ENCODE measurements at regions not wholly inside any gene's neighbourhood (a gene's known extent, or its start where the extent isn't known, plus 50 kb on each side); places are given as distances from the start of the nearest gene placed in this dataset.

DNA sequence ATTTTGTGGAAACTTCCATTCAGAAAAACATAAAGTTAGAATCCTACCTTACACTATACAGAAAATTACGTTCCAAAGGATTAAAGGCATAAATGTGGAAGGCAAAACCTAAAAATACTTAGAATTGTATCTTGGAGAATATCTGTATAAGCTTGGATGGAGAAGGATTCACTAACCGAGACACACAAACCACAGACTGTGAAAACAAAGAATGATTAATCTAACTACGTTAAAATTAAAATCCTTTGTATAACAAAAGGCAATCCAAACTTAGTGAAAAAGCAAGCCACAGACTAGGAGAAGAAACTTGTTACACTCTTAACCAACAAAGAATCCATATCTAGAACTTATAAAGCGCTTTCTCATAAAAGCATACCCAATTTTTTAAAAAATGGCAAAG is 678.8 kb downstream of the INHBA start:
- Mint-ChIP-seq H3K27ac (ENCODE audit: unreplicated experiment) (no peak overlapping the region), H3K36me3 (ENCODE audit: low read depth, unreplicated experiment) (no peaks in the 10 kb centered on the region), H3K27me3 (ENCODE audit: unreplicated experiment) (peaks cover 1% of the 10 kb centered on the region), H3K4me3 (ENCODE audit: unreplicated experiment) (no peak overlapping the region), H3K4me1 (ENCODE audit: unreplicated experiment) (no peaks in the 10 kb centered on the region), H3K9me3 (ENCODE audit: unreplicated experiment) (no peaks in the 10 kb centered on the region)
- TF ChIP-seq, protein P1, sequence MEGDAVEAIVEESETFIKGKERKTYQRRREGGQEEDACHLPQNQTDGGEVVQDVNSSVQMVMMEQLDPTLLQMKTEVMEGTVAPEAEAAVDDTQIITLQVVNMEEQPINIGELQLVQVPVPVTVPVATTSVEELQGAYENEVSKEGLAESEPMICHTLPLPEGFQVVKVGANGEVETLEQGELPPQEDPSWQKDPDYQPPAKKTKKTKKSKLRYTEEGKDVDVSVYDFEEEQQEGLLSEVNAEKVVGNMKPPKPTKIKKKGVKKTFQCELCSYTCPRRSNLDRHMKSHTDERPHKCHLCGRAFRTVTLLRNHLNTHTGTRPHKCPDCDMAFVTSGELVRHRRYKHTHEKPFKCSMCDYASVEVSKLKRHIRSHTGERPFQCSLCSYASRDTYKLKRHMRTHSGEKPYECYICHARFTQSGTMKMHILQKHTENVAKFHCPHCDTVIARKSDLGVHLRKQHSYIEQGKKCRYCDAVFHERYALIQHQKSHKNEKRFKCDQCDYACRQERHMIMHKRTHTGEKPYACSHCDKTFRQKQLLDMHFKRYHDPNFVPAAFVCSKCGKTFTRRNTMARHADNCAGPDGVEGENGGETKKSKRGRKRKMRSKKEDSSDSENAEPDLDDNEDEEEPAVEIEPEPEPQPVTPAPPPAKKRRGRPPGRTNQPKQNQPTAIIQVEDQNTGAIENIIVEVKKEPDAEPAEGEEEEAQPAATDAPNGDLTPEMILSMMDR (IDR thresholded peaks at IDR 0.05; ENCODE audit: unreplicated experiment), result no peak
- no peak for DNase-seq (ENCODE audit: low spot score)

DNA sequence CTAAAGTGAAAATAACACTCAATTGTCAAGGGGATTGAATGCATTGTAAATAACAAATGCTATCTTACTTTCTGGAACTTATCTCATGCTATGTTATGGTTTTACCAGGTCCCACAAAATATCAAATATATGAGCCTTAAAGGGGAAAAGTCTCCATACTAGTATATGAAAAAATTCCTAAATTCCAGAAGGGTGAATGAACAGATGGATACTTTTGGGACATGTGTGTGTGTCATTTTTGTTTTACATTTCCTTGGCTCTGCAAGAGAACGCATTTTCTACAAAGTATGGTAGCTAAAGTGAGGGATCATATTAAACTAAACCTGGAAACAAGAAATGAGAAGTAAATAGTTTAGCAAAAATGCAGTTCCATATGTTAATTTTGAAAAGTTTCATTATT is 682.8 kb downstream of the INHBA start:
- Mint-ChIP-seq H3K4me3 (ENCODE audit: unreplicated experiment) (no peak overlapping the region), H3K27me3 (ENCODE audit: unreplicated experiment) (peaks cover 1% of the 10 kb centered on the region), H3K27ac (ENCODE audit: unreplicated experiment) (no peak overlapping the region), H3K36me3 (ENCODE audit: low read depth, unreplicated experiment) (no peaks in the 10 kb centered on the region), H3K9me3 (ENCODE audit: unreplicated experiment) (no peaks in the 10 kb centered on the region), H3K4me1 (ENCODE audit: unreplicated experiment) (no peaks in the 10 kb centered on the region)
- no peak for DNase-seq (ENCODE audit: low spot score)
- TF ChIP-seq, protein P1 (IDR thresholded peaks at IDR 0.05; ENCODE audit: unreplicated experiment), result no peak

DNA sequence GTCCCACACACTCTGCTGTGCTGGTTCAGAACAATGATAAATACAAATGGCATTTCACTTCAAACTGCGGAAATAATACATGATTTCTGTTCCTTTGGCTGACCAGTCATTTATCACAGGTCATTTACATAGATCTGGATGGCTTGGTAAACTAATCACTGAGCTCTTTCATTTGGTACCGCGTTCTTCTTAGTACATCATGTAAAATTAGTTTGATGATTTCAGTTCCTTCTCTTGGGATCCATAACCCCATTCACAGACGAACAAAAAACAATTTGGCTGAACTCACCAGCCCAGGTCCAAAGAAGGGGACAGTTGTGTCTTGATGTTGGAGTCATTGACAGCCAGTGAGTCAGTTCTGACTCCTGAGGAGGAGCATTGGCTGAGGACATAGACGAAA is 689.8 kb downstream of the INHBA start:
- TF ChIP-seq, protein P1 (IDR thresholded peaks at IDR 0.05; ENCODE audit: unreplicated experiment), result no peak
- H3K4me3 Mint-ChIP-seq (ENCODE audit: unreplicated experiment), result no peak overlapping the region
- H3K4me1 Mint-ChIP-seq (ENCODE audit: unreplicated experiment), result peaks cover 7% of the 10 kb centered on the region
- H3K27ac Mint-ChIP-seq (ENCODE audit: unreplicated experiment), result no peak overlapping the region
- no peaks in the 10 kb centered on the region for H3K9me3 Mint-ChIP-seq (ENCODE audit: unreplicated experiment)
- no peak for DNase-seq (ENCODE audit: low spot score)
- H3K27me3 Mint-ChIP-seq (ENCODE audit: unreplicated experiment), result peaks cover 2% of the 10 kb centered on the region
- no peaks in the 10 kb centered on the region for H3K36me3 Mint-ChIP-seq (ENCODE audit: low read depth, unreplicated experiment)

DNA sequence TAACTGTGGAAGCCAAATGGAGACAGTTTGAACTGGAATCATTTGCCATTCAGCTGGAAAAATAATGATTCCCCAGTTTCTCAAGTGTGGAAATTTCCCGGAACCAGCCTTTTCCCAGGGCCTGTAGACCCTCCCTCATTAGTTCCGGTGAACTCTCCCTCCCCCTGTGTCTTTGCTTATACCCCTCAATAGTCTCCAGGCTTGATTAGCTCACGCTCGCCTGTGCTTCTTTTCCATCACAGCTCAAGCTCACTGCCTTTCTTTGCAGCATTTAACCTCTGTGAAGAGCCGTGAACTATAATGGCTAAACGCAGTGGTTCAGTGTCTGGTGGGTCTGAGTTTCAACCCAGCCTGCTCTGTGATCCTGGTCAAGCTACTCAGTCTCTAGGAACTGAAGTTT is 690.8 kb downstream of the INHBA start:
- Mint-ChIP-seq H3K9me3 (ENCODE audit: unreplicated experiment) (no peaks in the 10 kb centered on the region), H3K27ac (ENCODE audit: unreplicated experiment) (no peak overlapping the region)

DNA sequence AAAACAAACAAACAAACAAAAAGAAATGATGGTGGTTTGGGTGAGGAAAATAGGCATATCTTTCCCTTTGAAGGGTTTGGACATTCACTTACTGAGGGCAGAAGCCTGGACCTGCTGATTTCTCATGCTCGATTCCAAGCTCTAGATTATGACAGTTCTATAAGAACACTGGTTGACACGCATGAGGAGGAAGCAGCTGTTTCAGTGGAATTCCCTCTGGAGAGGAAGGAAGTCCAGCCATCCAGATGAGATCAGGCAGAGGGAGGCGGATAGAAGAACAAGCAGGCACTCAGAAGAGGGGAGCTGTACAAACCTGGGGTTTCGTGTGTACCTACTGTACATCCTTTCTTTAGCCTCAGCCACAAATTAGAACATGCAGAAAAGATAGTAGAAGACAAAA is 691.9 kb downstream of the INHBA start:
- H3K4me3 Mint-ChIP-seq (ENCODE audit: unreplicated experiment), result no peak overlapping the region
- TF ChIP-seq, protein P1 (IDR thresholded peaks at IDR 0.05; ENCODE audit: unreplicated experiment), result no peak
- no peaks in the 10 kb centered on the region for H3K36me3 Mint-ChIP-seq (ENCODE audit: low read depth, unreplicated experiment)

More for the DNA sequence above, 690.8 kb downstream of the INHBA start:
- DNase-seq (ENCODE audit: low spot score), result no peak
- H3K27me3 Mint-ChIP-seq (ENCODE audit: unreplicated experiment), result peaks cover 2% of the 10 kb centered on the region
- peaks cover 7% of the 10 kb centered on the region for H3K4me1 Mint-ChIP-seq (ENCODE audit: unreplicated experiment)
- H3K4me3 Mint-ChIP-seq (ENCODE audit: unreplicated experiment), result no peak overlapping the region
- TF ChIP-seq, protein P1 (IDR thresholded peaks at IDR 0.05; ENCODE audit: unreplicated experiment), result no peak
- no peaks in the 10 kb centered on the region for H3K36me3 Mint-ChIP-seq (ENCODE audit: low read depth, unreplicated experiment)

More for the DNA sequence above, 691.9 kb downstream of the INHBA start:
- Mint-ChIP-seq H3K9me3 (ENCODE audit: unreplicated experiment) (no peaks in the 10 kb centered on the region), H3K27me3 (ENCODE audit: unreplicated experiment) (peaks cover 2% of the 10 kb centered on the region), H3K27ac (ENCODE audit: unreplicated experiment) (peak overlapping the region; percentile 15), H3K4me1 (ENCODE audit: unreplicated experiment) (peaks cover 7% of the 10 kb centered on the region)
- DNase-seq (ENCODE audit: low spot score), result peak; percentile 16
